ENCODE measurements at regions not wholly inside any gene's neighbourhood (a gene's known extent, or its start where the extent isn't known, plus 50 kb on each side); places are given as distances from the start of the nearest gene placed in this dataset.

- no peak for TF ChIP-seq CTCF (IDR thresholded peaks at IDR 0.05)
- no peak for TF ChIP-seq EP300 (IDR thresholded peaks at IDR 0.05)
- no peak for TF ChIP-seq POLR2A (IDR thresholded peaks at IDR 0.05)
Measured at GRCh38 chr5:58341476-58341875, 118.4 kb downstream of the PLK2 start.

Data from ovary (tissue), 3 donors.